HCT116 (cell line): ENCODE measurements at regions not wholly inside any gene's neighbourhood (a gene's known extent, or its start where the extent isn't known, plus 50 kb on each side); places are given as distances from the start of the nearest gene placed in this dataset.

Experiments
- ATAC-seq: fragments of 200-7000 bp; cut with Tn5 transposase; 2 replicates; pipeline ENCODE4 v1.9.1; 2020; ENCODE audit warnings: mild to moderate bottlenecking, moderate library complexity
- BruUV-seq: library from RNA; stranded (reverse); fragments of 400-500 nt; replicated peaks from 2 replicates; lab custom pipeline; 2021; lab: Mats Ljungman, UMichigan
- CTCF ChIA-PET: fragments of 300-600 bp; sonication (Branson Sonifier 250); formaldehyde crosslinking; loops from one replicate; lab custom pipeline; 2021; ENCODE audit warnings: antibody characterized with exemption; lab: Charles Lee
- POLR2A ChIA-PET: fragments of 300-600, 350-600 bp; sonication (Branson Sonifier 250); formaldehyde crosslinking; loops from one replicate; lab custom pipeline; 2021; ENCODE audit warnings: antibody characterized with exemption; lab: Charles Lee
- RAD21 ChIA-PET, 2 experiments: fragments of 300-600 bp; sonication (Branson Sonifier 250); formaldehyde crosslinking; loops; one replicate each; lab custom pipeline; 2023; ENCODE audit warnings: low total read pairs in 2 of 2; ENCODE audit not compliant: uncharacterized antibody in 2 of 2, unreplicated experiment in 2 of 2, low non-redundant PET in 1 of 2; lab: Charles Lee
- DNase-seq: peaks from one replicate; pipeline ENCODE4 v3.0.0-alpha.2; 2010; ENCODE audit warnings: low read depth, low spot score
- H2AFZ ChIP-seq: fragments of 200-600 bp; shearing (Covaris generic), sonication (generic); 2 replicates; pipeline ENCODE4 v1.6.1; 2017; ENCODE audit warnings: low read depth, mixed run types, mixed read lengths, antibody characterized with exemption, low read length; ENCODE audit not compliant: poor library complexity, severe bottlenecking
- H3K27ac ChIP-seq: 2 replicates; pipeline ENCODE4 v1.5.1; 2012; ENCODE audit warnings: low read depth, low read length
- H3K27me3 ChIP-seq: fragments of 200-600 bp; sonication (generic); 2 replicates; pipeline ENCODE4 v1.6.1; 2016; ENCODE audit warnings: mixed run types, low read length, mixed read lengths; ENCODE audit not compliant: insufficient read depth
- H3K36me3 ChIP-seq, 2 experiments: fragments of 200-500 bp in 1 of 2; fragments of 200-600 bp in 1 of 2; sonication (Bioruptor generic) in 1 of 2; sonication (generic) in 1 of 2; 2 replicates each; pipeline versions ENCODE4 v1.5.1 to v1.6.1; 2014 to 2016; ENCODE audit warnings: low read length in 2 of 2, inconsistent platforms in 1 of 2, mixed read lengths in 1 of 2, mixed run types in 1 of 2; ENCODE audit not compliant: insufficient read depth in 2 of 2, control insufficient read depth in 1 of 2
- H3K4me1 ChIP-seq, 2 experiments: fragments of 200-600 bp in 1 of 2; sonication (generic) in 1 of 2; 2 replicates each; pipeline versions ENCODE4 v1.5.1 to v1.6.1; 2012 to 2017; ENCODE audit warnings: low read length in 2 of 2, inconsistent platforms in 1 of 2, mild to moderate bottlenecking in 1 of 2, mixed read lengths in 1 of 2, mixed run types in 1 of 2, moderate library complexity in 1 of 2; ENCODE audit not compliant: insufficient read depth in 2 of 2, control insufficient read depth in 1 of 2
- H3K4me2 ChIP-seq: fragments of 200-600 bp; sonication (generic); 2 replicates; pipeline ENCODE4 v1.6.1; 2017; ENCODE audit warnings: mixed run types, low read length, mixed read lengths
- H3K4me3 ChIP-seq, 2 experiments: fragments of 200-600 bp in 1 of 2; sonication (generic) in 1 of 2; replicated peaks in 1 of 2; 2 replicates each; pipeline ENCODE4 v1.5.1; 2011 to 2016; ENCODE audit warnings: low read length in 2 of 2, control low read depth in 1 of 2, low read depth in 1 of 2, mild to moderate bottlenecking in 1 of 2, mixed read lengths in 1 of 2, mixed run types in 1 of 2
- H3K79me2 ChIP-seq: fragments of 200-600 bp; sonication (generic); 2 replicates; pipeline ENCODE4 v1.6.1; 2017; ENCODE audit warnings: mild to moderate bottlenecking, mixed run types, low read length, moderate library complexity, mixed read lengths; ENCODE audit not compliant: insufficient read depth
- H3K9ac ChIP-seq: fragments of 200-600 bp; sonication (generic); 2 replicates; pipeline ENCODE4 v1.6.1; 2016; ENCODE audit warnings: low read length, mixed read lengths
- H3K9me2 ChIP-seq: fragments of 200-600 bp; sonication (generic), shearing (Covaris generic); 2 replicates; pipeline ENCODE4 v1.6.1; 2017; ENCODE audit warnings: mixed run types, mild to moderate bottlenecking, moderate library complexity; ENCODE audit not compliant: insufficient read depth
- H3K9me3 ChIP-seq, 2 experiments: fragments of 200-500 bp in 1 of 2; fragments of 200-600 bp in 1 of 2; sonication (Bioruptor generic) in 1 of 2; sonication (generic) in 1 of 2; 2 replicates each; pipeline ENCODE4 v1.6.1; 2014 to 2017; ENCODE audit warnings: low read length in 2 of 2, mixed read lengths in 2 of 2, inconsistent platforms in 1 of 2, low read depth in 1 of 2, mild to moderate bottlenecking in 1 of 2, mixed run types in 1 of 2, moderate library complexity in 1 of 2; ENCODE audit not compliant: control insufficient read depth in 1 of 2, insufficient read depth in 1 of 2
- H4K20me1 ChIP-seq: fragments of 200-600 bp; sonication (generic), shearing (Covaris generic); 2 replicates; pipeline ENCODE4 v1.6.1; 2017; ENCODE audit warnings: mixed run types, mild to moderate bottlenecking, moderate library complexity; ENCODE audit not compliant: insufficient read depth
- EGR1 ChIP-seq: IDR thresholded peaks from 2 replicates; pipeline ENCODE4 v1.6.1; 2012; ENCODE audit warnings: low read depth
- ELF1 ChIP-seq: IDR thresholded peaks from 2 replicates; pipeline ENCODE4 v1.6.1; 2012; ENCODE audit warnings: low read depth, borderline replicate concordance
- FOSL1 ChIP-seq: IDR thresholded peaks from 2 replicates; pipeline ENCODE4 v1.6.1; 2012; ENCODE audit warnings: low read depth
- JUND ChIP-seq: IDR thresholded peaks from 2 replicates; pipeline ENCODE4 v1.6.1; 2012
- POLR2AphosphoS5 ChIP-seq: IDR thresholded peaks from 2 replicates; pipeline ENCODE4 v1.6.1; 2011; ENCODE audit warnings: mild to moderate bottlenecking, low read depth, low read length, moderate library complexity
- SIN3A ChIP-seq: IDR thresholded peaks from 2 replicates; pipeline ENCODE4 v1.6.1; 2012; ENCODE audit warnings: low read depth
- SP1 ChIP-seq: IDR thresholded peaks from 2 replicates; pipeline ENCODE4 v1.6.1; 2012; ENCODE audit warnings: low read depth
- TCF7L2 ChIP-seq: IDR thresholded peaks from 2 replicates; pipeline ENCODE4 v1.7.0; 2011; ENCODE audit warnings: borderline replicate concordance, inconsistent platforms; ENCODE audit not compliant: insufficient read depth, insufficient read length; ENCODE audit errors: extremely low read depth
- ZFX ChIP-seq: fragments of 450-650 bp; IDR thresholded peaks from 2 replicates; pipeline ENCODE4 v1.6.1; 2017
- ZNF274 ChIP-seq: fragments of 200-500 bp; sonication (Bioruptor generic); IDR thresholded peaks from 2 replicates; pipeline ENCODE4 v1.6.1; 2014; ENCODE audit warnings: mild to moderate bottlenecking, low read depth, low read length, inconsistent platforms
- intact Hi-C: fragments of 100-400 bp; cut with micrococcal nuclease; formaldehyde crosslinking; loops from 2 replicates; pipeline ENCODE4 v1.10.0; 2022
- TF ChIP-seq, protein P1 (sequence below), 3 experiments: fragments of 200-600 bp in 1 of 3; sonication (generic) in 1 of 3; IDR thresholded peaks in 2 of 3; conservative IDR thresholded peaks in 1 of 3; 2 replicates each; pipeline ENCODE4 v1.5.1; 2012 to 2017; ENCODE audit warnings: low read depth in 2 of 3, low read length in 2 of 3, antibody characterized with exemption in 1 of 3, borderline replicate concordance in 1 of 3, control low read depth in 1 of 3, mild to moderate bottlenecking in 1 of 3, mixed read lengths in 1 of 3, mixed run types in 1 of 3, moderate library complexity in 1 of 3; ENCODE audit not compliant: insufficient read depth in 1 of 3
- TF ChIP-seq, protein P2 (sequence below): IDR thresholded peaks from 2 replicates; pipeline ENCODE4 v1.6.1; 2012
- TF ChIP-seq, protein P3 (sequence below): IDR thresholded peaks from 2 replicates; pipeline ENCODE4 v1.6.1; 2012

DNA sequence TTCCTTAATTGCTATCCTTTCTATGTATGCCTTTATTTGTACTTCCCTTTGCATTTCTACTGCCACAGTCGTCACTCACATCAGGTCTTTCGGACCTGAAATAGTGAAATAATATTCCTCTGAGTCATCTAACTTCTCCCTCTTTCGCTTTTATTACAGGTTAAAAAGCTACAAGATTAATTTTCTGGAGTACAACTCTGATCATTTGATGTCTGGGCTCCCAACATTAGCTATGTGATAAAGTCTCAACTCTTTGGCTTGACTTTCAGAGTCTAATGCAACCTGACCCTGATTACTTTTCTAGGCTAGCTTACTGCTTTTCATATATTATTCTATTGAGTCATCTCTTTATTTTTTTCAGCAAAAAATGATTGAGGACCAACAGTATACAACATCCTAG is 638.8 kb upstream of the WWC1 start:
- H3K79me2 ChIP-seq: no peaks in the 10 kb centered on the region
- ChIA-PET CTCF (no interaction called here), RAD21 (no interaction called here), POLR2A (no interaction called here)
- no peak overlapping the region for H3K27ac ChIP-seq
- H3K4me1 ChIP-seq: 0 out of 4 replicates have a peak, but pooled peaks cover 0 to 3% of the 10 kb centered on the region in 2 experiments
- H3K9ac ChIP-seq: no peak overlapping the region
- H4K20me1 ChIP-seq: no peaks in the 10 kb centered on the region
- no TSS peak for BruUV-seq
- intact Hi-C loops: no loop called here
- no peaks in the 10 kb centered on the region for H3K36me3 ChIP-seq
- no peaks in the 10 kb centered on the region for H3K27me3 ChIP-seq
- no peak overlapping the region for H2AFZ ChIP-seq
- TF ChIP-seq ZFX: no peak
- TF ChIP-seq, protein P1, sequence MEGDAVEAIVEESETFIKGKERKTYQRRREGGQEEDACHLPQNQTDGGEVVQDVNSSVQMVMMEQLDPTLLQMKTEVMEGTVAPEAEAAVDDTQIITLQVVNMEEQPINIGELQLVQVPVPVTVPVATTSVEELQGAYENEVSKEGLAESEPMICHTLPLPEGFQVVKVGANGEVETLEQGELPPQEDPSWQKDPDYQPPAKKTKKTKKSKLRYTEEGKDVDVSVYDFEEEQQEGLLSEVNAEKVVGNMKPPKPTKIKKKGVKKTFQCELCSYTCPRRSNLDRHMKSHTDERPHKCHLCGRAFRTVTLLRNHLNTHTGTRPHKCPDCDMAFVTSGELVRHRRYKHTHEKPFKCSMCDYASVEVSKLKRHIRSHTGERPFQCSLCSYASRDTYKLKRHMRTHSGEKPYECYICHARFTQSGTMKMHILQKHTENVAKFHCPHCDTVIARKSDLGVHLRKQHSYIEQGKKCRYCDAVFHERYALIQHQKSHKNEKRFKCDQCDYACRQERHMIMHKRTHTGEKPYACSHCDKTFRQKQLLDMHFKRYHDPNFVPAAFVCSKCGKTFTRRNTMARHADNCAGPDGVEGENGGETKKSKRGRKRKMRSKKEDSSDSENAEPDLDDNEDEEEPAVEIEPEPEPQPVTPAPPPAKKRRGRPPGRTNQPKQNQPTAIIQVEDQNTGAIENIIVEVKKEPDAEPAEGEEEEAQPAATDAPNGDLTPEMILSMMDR (IDR thresholded peaks at IDR 0.05 in 2 of 3, conservative IDR thresholded peaks at IDR 0.05 in 1 of 3; ENCODE audit: borderline replicate concordance in 1 of 3, insufficient read depth in 1 of 3, low read depth in 2 of 3, low read length in 2 of 3): no peak
- no peak for TF ChIP-seq ELF1
- no peak for TF ChIP-seq TCF7L2
- no peak for TF ChIP-seq JUND
- TF ChIP-seq ZNF274: no peak
- TF ChIP-seq FOSL1: no peak
- TF ChIP-seq, protein P2, sequence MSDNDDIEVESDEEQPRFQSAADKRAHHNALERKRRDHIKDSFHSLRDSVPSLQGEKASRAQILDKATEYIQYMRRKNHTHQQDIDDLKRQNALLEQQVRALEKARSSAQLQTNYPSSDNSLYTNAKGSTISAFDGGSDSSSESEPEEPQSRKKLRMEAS: no peak
- TF ChIP-seq SP1: no peak
- no peak for TF ChIP-seq SIN3A
- TF ChIP-seq POLR2AphosphoS5: no peak
- no peak for TF ChIP-seq EGR1
- TF ChIP-seq, protein P3, sequence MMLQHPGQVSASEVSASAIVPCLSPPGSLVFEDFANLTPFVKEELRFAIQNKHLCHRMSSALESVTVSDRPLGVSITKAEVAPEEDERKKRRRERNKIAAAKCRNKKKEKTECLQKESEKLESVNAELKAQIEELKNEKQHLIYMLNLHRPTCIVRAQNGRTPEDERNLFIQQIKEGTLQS: no peak
- no peaks in the 10 kb centered on the region for H3K9me3 ChIP-seq
- H3K4me2 ChIP-seq: no peak overlapping the region
- H3K9me2 ChIP-seq: no peaks in the 10 kb centered on the region
- DNase-seq (no peak), ATAC-seq (no peak)
- H3K4me3 ChIP-seq: no peak overlapping the region
